NCI-H526 treated with DMSO at 0.1 percent for 48 hours (cell line): ENCODE measurements at regions not wholly inside any gene's neighbourhood (a gene's known extent, or its start where the extent isn't known, plus 50 kb on each side); places are given as distances from the start of the nearest gene placed in this dataset.

Experiments used
- DNase-seq: peaks from one replicate; lab custom pipeline; 2025; lab: John Stamatoyannopoulos, UW

GRCh38 chr13:75132701-75133695 lies 349.0 kb downstream of the TBC1D4 start:
- no peak for DNase-seq

GRCh38 chr13:75129331-75129730 lies 352.6 kb downstream of the TBC1D4 start:
- DNase-seq, result no peak

GRCh38 chr13:75124415-75124814 lies 357.6 kb downstream of the TBC1D4 start:
- DNase-seq, result no peak

GRCh38 chr13:75123428-75123827 lies 358.5 kb downstream of the TBC1D4 start:
- no peak for DNase-seq

GRCh38 chr13:75120085-75120484 lies 361.9 kb downstream of the TBC1D4 start:
- no peak for DNase-seq

GRCh38 chr13:75115171-75115570 lies 366.8 kb downstream of the TBC1D4 start:
- DNase-seq, result no peak

GRCh38 chr13:75103976-75104375 lies 378.0 kb downstream of the TBC1D4 start:
- DNase-seq, result no peak

GRCh38 chr13:75102001-75102716 lies 379.8 kb downstream of the TBC1D4 start:
- DNase-seq, result no peak

GRCh38 chr13:75101348-75101747 lies 380.6 kb downstream of the TBC1D4 start:
- DNase-seq, result no peak

- no peak for DNase-seq
Measured at GRCh38 chr13:75092143-75092542, 389.8 kb downstream of the TBC1D4 start.

- DNase-seq, result no peak
Measured at GRCh38 chr13:75091718-75092117, 390.3 kb downstream of the TBC1D4 start.

GRCh38 chr13:75090872-75091615 lies 390.9 kb downstream of the TBC1D4 start:
- DNase-seq, result no peak

GRCh38 chr13:75088915-75089314 lies 393.1 kb downstream of the TBC1D4 start:
- no peak for DNase-seq

- DNase-seq, result no peak
Measured at GRCh38 chr13:75079226-75079625, 402.7 kb downstream of the TBC1D4 start.

- no peak for DNase-seq
Measured at GRCh38 chr13:75076476-75076875, 405.5 kb downstream of the TBC1D4 start.

- DNase-seq, result no peak
Measured at GRCh38 chr13:75073786-75074185, 408.2 kb downstream of the TBC1D4 start.

GRCh38 chr13:75072891-75073290 lies 409.1 kb downstream of the TBC1D4 start:
- no peak for DNase-seq

GRCh38 chr13:75072368-75072767 lies 409.6 kb downstream of the TBC1D4 start:
- no peak for DNase-seq

GRCh38 chr13:75071796-75072195 lies 410.2 kb downstream of the TBC1D4 start:
- no peak for DNase-seq

- DNase-seq, result no peak
Measured at GRCh38 chr13:75071395-75071794, 410.6 kb downstream of the TBC1D4 start.

- DNase-seq, result no peak
Measured at GRCh38 chr13:75061909-75062308, 420.1 kb downstream of the TBC1D4 start.

GRCh38 chr13:75055296-75055695 lies 426.7 kb downstream of the TBC1D4 start:
- no peak for DNase-seq
